Peyer's patch (tissue), 4 donors: ENCODE measurements at regions not wholly inside any gene's neighbourhood (a gene's known extent, or its start where the extent isn't known, plus 50 kb on each side); places are given as distances from the start of the nearest gene placed in this dataset.

Experiments
- DNase-seq, 3 donors: peaks; one replicate each; pipeline ENCODE4 v3.0.0-alpha.2; 2017 to 2019
- H3K27ac ChIP-seq, 4 donors: fragments of 200-600 bp; sonication (generic); one replicate each; pipeline ENCODE4 v1.5.1; 2016 to 2019
- H3K27me3 ChIP-seq, 2 donors: fragments of 200-600 bp; sonication (generic); one replicate each; pipeline ENCODE4 v1.5.1; 2019
- H3K36me3 ChIP-seq, 3 donors: fragments of 200-600 bp; sonication (generic); one replicate each; pipeline ENCODE4 v1.5.1; 2016 to 2019
- H3K4me1 ChIP-seq, 4 donors: fragments of 200-600 bp; sonication (generic); one replicate each; pipeline ENCODE4 v1.5.1; 2016 to 2019
- H3K4me3 ChIP-seq, 4 donors: fragments of 200-600 bp; sonication (generic); 1 replicate in 3 of 4; 2 replicates in 1 of 4; pipeline ENCODE4 v1.5.1; 2016 to 2019; ENCODE audit warnings: mild to moderate bottlenecking in 1 of 4
- H3K9me3 ChIP-seq, 4 donors: fragments of 200-600 bp; sonication (generic); one replicate each; pipeline ENCODE4 v1.5.1; 2016 to 2019; ENCODE audit warnings: mild to moderate bottlenecking in 1 of 4
- POLR2A ChIP-seq, 2 donors: fragments of 450-650 bp; IDR thresholded peaks; one replicate each; pipeline ENCODE4 v1.5.1; 2017; ENCODE audit warnings: antibody characterized with exemption in 2 of 2, mild to moderate bottlenecking in 2 of 2, moderate library complexity in 2 of 2
- TF ChIP-seq, protein P1 (sequence below), 6 experiments: fragments of 450-650 bp in 4 of 6; fragments of 200-600 bp in 2 of 6; sonication (generic) in 1 of 6; IDR thresholded peaks; one replicate each; pipeline ENCODE4 v1.5.1; 2017 to 2019; ENCODE audit warnings: antibody characterized with exemption in 6 of 6, mild to moderate bottlenecking in 3 of 6, moderate library complexity in 1 of 6

DNA sequence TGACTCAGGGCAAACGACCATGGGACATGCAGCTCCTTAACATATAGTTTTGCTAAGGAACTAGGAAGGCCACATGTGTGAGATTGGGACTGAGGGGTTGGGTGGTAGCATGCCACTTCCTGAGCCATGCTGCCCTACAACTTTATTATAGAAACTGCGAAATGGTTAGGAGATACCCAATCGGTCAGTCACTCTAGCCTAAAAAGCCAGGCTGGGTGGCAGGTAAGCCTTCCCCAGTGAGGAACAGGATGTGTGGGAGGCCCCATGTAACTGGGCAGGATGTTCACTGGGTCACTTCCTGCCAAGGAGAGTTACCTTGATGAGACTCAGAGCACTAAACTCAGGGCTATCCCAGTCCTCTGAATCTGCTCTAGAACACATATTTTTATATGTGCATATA, 123.5 kb downstream of the MAP3K7 start:
- H3K27me3 ChIP-seq: no peaks in the 10 kb centered on the region
- H3K36me3 ChIP-seq: no peaks in the 10 kb centered on the region
- no peak overlapping the region for H3K27ac ChIP-seq
- H3K9me3 ChIP-seq: no peaks in the 10 kb centered on the region
- DNase-seq: peak in 2 of 3 donors; percentile 38 to 72
- H3K4me1 ChIP-seq: peaks cover 0 to 5% (median 0%) of the 10 kb centered on the region in 4 donors
- no peak for TF ChIP-seq POLR2A (IDR thresholded peaks at IDR 0.05)
- TF ChIP-seq, protein P1, sequence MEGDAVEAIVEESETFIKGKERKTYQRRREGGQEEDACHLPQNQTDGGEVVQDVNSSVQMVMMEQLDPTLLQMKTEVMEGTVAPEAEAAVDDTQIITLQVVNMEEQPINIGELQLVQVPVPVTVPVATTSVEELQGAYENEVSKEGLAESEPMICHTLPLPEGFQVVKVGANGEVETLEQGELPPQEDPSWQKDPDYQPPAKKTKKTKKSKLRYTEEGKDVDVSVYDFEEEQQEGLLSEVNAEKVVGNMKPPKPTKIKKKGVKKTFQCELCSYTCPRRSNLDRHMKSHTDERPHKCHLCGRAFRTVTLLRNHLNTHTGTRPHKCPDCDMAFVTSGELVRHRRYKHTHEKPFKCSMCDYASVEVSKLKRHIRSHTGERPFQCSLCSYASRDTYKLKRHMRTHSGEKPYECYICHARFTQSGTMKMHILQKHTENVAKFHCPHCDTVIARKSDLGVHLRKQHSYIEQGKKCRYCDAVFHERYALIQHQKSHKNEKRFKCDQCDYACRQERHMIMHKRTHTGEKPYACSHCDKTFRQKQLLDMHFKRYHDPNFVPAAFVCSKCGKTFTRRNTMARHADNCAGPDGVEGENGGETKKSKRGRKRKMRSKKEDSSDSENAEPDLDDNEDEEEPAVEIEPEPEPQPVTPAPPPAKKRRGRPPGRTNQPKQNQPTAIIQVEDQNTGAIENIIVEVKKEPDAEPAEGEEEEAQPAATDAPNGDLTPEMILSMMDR (IDR thresholded peaks at IDR 0.05): no peak
- no peak overlapping the region for H3K4me3 ChIP-seq

DNA sequence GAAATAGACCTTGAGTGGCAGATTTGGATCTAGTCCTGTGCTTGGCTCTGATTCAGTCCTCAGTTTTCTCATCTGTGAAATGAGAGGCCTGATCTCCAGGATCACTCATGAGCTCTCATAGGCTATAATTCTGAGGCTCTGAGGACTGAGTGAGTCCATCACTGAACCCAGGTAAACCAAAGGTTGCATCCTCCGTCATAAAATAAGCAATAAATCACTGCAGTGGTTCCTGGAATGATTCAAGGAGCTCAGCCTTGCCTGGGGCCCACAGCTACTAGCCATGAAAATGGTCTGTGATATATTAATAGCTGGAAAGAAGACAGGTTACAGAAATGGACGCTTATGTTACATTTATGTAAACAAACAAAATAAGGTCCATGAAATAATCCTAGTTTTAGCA, 124.8 kb downstream of the MAP3K7 start:
- Histone ChIP-seq H3K4me1 (peaks cover 0 to 5% (median 0%) of the 10 kb centered on the region in 4 donors), H3K27me3 (no peaks in the 10 kb centered on the region), H3K4me3 (no peak overlapping the region), H3K9me3 (no peaks in the 10 kb centered on the region), H3K36me3 (no peaks in the 10 kb centered on the region), H3K27ac (no peak overlapping the region)
- DNase-seq: peak in 1 of 3 donors; percentile 54
- no peak for TF ChIP-seq POLR2A (IDR thresholded peaks at IDR 0.05)
- TF ChIP-seq, protein P1 (IDR thresholded peaks at IDR 0.05): no peak

DNA sequence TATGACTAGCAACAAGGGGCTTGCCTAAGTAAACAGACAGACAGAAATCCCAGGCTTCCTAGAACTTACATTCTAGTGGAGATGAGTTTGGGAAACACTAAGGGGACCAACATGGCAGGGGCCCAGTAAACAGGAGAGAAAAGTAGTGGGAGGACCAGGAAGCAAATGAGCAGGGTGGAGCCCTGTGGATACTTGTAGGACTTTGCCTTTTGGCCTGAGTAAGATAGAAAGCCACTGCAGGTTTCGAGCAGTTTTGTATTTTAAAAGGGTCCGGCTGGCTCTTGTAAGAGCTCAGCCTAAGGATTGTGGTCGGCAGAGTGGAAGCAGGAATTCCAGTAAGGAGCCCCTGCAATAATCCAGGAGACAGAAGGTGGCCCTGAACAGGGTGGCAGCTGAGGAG, 125.5 kb downstream of the MAP3K7 start:
- H3K4me1 ChIP-seq: peaks cover 0 to 5% (median 0%) of the 10 kb centered on the region in 4 donors
- no peaks in the 10 kb centered on the region for H3K36me3 ChIP-seq
- peak overlapping the region in 1 of 4 donors; percentile 63 for H3K27ac ChIP-seq
- no peaks in the 10 kb centered on the region for H3K27me3 ChIP-seq
- no peak for TF ChIP-seq POLR2A (IDR thresholded peaks at IDR 0.05)
- TF ChIP-seq, protein P1 (IDR thresholded peaks at IDR 0.05): no peak
- no peak for DNase-seq
- H3K9me3 ChIP-seq: no peaks in the 10 kb centered on the region
- no peak overlapping the region for H3K4me3 ChIP-seq

GRCh38 chr6:90460051-90460450, 126.8 kb downstream of the MAP3K7 start:
- no peaks in the 10 kb centered on the region for H3K36me3 ChIP-seq
- TF ChIP-seq POLR2A (IDR thresholded peaks at IDR 0.05): no peak
- TF ChIP-seq, protein P1 (IDR thresholded peaks at IDR 0.05): no peak
- DNase-seq: no peak
- no peak overlapping the region for H3K4me3 ChIP-seq
- H3K27me3 ChIP-seq: no peaks in the 10 kb centered on the region
- no peaks in the 10 kb centered on the region for H3K9me3 ChIP-seq
- peaks cover 0 to 5% (median 0%) of the 10 kb centered on the region in 4 donors for H3K4me1 ChIP-seq
- no peak overlapping the region for H3K27ac ChIP-seq

DNA sequence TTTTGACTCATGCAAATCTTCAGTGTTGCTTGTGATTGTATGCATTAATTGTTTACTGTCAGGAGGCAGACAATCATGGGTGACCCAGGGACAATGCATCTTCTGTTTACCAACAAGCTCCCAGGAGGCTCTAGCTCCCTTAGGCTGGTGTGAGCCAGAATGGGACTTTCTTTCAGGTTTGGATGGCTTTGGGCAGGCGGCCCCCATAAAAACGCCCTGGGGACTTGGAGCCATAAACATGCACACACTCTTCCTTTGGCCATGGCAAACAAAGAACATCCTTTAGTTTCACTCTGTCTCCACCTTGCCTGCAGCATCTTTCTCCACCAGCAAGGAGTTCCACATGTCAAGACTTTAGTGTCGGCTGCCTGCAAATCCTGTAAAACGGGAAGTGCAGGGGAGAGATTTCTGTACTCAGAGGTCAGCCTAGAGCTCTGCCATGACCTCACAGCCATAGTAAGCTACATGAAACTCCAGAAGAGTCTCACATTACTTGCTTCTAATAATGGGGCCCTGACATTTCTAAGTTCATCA, 127.6 kb downstream of the MAP3K7 start:
- H3K4me1 ChIP-seq: peaks cover 0 to 5% (median 0%) of the 10 kb centered on the region in 4 donors
- no peak overlapping the region for H3K27ac ChIP-seq
- no peak for TF ChIP-seq POLR2A (IDR thresholded peaks at IDR 0.05)
- TF ChIP-seq, protein P1 (IDR thresholded peaks at IDR 0.05): no peak
- no peaks in the 10 kb centered on the region for H3K27me3 ChIP-seq
- no peaks in the 10 kb centered on the region for H3K36me3 ChIP-seq
- no peak overlapping the region for H3K4me3 ChIP-seq
- DNase-seq: no peak
- no peaks in the 10 kb centered on the region for H3K9me3 ChIP-seq
